Trophoblast cell (in vitro differentiated cells and primary cell): ENCODE measurements at regions not wholly inside any gene's neighbourhood (a gene's known extent, or its start where the extent isn't known, plus 50 kb on each side); places are given as distances from the start of the nearest gene placed in this dataset.
A peak's percentile ranks its signal among the peaks of the same experiment; 100 is the strongest.

Experiments used
- DNase-seq, 2 donors: peaks; one replicate each; pipeline ENCODE4 v3.0.0-alpha.2; 2016
- H2AFZ ChIP-seq: 2 replicates; pipeline ENCODE4 v1.6.1; 2013; ENCODE audit warnings: low read length, moderate library complexity, mild to moderate bottlenecking; ENCODE audit not compliant: insufficient read depth, poor library complexity
- H2AK5ac ChIP-seq: 2 replicates; pipeline ENCODE4 v1.6.1; 2013; ENCODE audit warnings: mild to moderate bottlenecking, low read length
- H2BK120ac ChIP-seq: 2 replicates; pipeline ENCODE4 v1.6.1; 2013; ENCODE audit warnings: low read length, mild to moderate bottlenecking, moderate library complexity; ENCODE audit not compliant: insufficient read depth, poor library complexity
- H2BK12ac ChIP-seq: 2 replicates; pipeline ENCODE4 v1.6.1; 2013; ENCODE audit warnings: mild to moderate bottlenecking, low read length, moderate library complexity
- H2BK5ac ChIP-seq: 2 replicates; pipeline ENCODE4 v1.6.1; 2013; ENCODE audit warnings: low read length, low read depth, moderate library complexity, mild to moderate bottlenecking; ENCODE audit not compliant: poor library complexity
- H3K14ac ChIP-seq: 2 replicates; pipeline ENCODE4 v1.6.1; 2013; ENCODE audit warnings: mild to moderate bottlenecking, low read length
- H3K18ac ChIP-seq: 2 replicates; pipeline ENCODE4 v1.6.1; 2013; ENCODE audit warnings: mild to moderate bottlenecking, low read length
- H3K23ac ChIP-seq: 2 replicates; pipeline ENCODE4 v1.6.1; 2013; ENCODE audit warnings: low read length
- H3K27ac ChIP-seq: 2 replicates; pipeline ENCODE4 v1.5.1; 2013; ENCODE audit warnings: low read depth, mild to moderate bottlenecking, inconsistent platforms, low read length, moderate library complexity
- H3K27me3 ChIP-seq: 2 replicates; pipeline ENCODE4 v1.6.1; 2013; ENCODE audit warnings: inconsistent platforms, mild to moderate bottlenecking, low read length, moderate library complexity; ENCODE audit not compliant: insufficient read depth
- H3K36me3 ChIP-seq, 2 experiments: 1 replicate in 1 of 2; 2 replicates in 1 of 2; pipeline ENCODE4 v1.6.1; 2013; ENCODE audit warnings: low read length in 2 of 2, mild to moderate bottlenecking in 2 of 2, moderate library complexity in 1 of 2; ENCODE audit not compliant: insufficient read depth in 2 of 2, control insufficient read depth in 1 of 2
- H3K4ac ChIP-seq: 2 replicates; pipeline ENCODE4 v1.6.1; 2013; ENCODE audit warnings: low read depth, mild to moderate bottlenecking, low read length, moderate library complexity
- H3K4me1 ChIP-seq, 2 experiments: 1 replicate in 1 of 2; 2 replicates in 1 of 2; pipeline ENCODE4 v1.6.1; 2013; ENCODE audit warnings: low read length in 2 of 2, mild to moderate bottlenecking in 2 of 2, moderate library complexity in 1 of 2; ENCODE audit not compliant: insufficient read depth in 2 of 2, control insufficient read depth in 1 of 2
- H3K4me2 ChIP-seq: 2 replicates; pipeline ENCODE4 v1.6.1; 2013; ENCODE audit warnings: inconsistent platforms, mild to moderate bottlenecking, low read length, moderate library complexity
- H3K4me3 ChIP-seq: 2 replicates; pipeline ENCODE4 v1.5.1; 2013; ENCODE audit warnings: mild to moderate bottlenecking, low read depth, low read length, inconsistent platforms
- H3K79me1 ChIP-seq: one replicate; pipeline ENCODE4 v1.6.1; 2013; ENCODE audit warnings: low read length
- H3K79me2 ChIP-seq: 2 replicates; pipeline ENCODE4 v1.6.1; 2013; ENCODE audit warnings: low read length, mild to moderate bottlenecking; ENCODE audit not compliant: control insufficient read depth, insufficient read depth, poor library complexity
- H3K9ac ChIP-seq: 2 replicates; pipeline ENCODE4 v1.6.1; 2013; ENCODE audit warnings: mild to moderate bottlenecking, low read length
- H3K9me3 ChIP-seq: 2 replicates; pipeline ENCODE4 v1.6.1; 2013; ENCODE audit warnings: low read depth, mild to moderate bottlenecking, control low read depth, inconsistent platforms, low read length; ENCODE audit not compliant: insufficient read depth
- H4K12ac ChIP-seq: 2 replicates; pipeline ENCODE4 v1.6.1; 2013; ENCODE audit warnings: low read depth, mild to moderate bottlenecking, low read length, moderate library complexity
- H4K8ac ChIP-seq: 2 replicates; pipeline ENCODE4 v1.6.1; 2013; ENCODE audit warnings: low read depth, mild to moderate bottlenecking, low read length, moderate library complexity
- H4K91ac ChIP-seq: one replicate; pipeline ENCODE4 v1.6.1; 2013; ENCODE audit warnings: low read depth, mild to moderate bottlenecking, low read length, moderate library complexity
- WGBS: extraction: QIAGEN DNeasy Blood & Tissue Kit; methylation state at CpG from one replicate; pipeline ENCODE4 v1.1.7; 2013; ENCODE audit warnings: missing lambda C conversion rate; ENCODE audit not compliant: insufficient read length, insufficient coverage; ENCODE audit errors: extremely low coverage; 5-methylcytosine and 5-hydroxymethylcytosine counted together

GRCh38 chr5:174526177-174526576 is 198.2 kb upstream of the MSX2 start:
- Histone ChIP-seq H3K14ac (no peak overlapping the region), H3K18ac (no peak overlapping the region), H3K79me1 (peaks cover 23% of the 10 kb centered on the region), H4K8ac (no peak overlapping the region), H3K4me3 (no peak overlapping the region), H3K9ac (no peak overlapping the region), H2AFZ (no peak overlapping the region), H3K27me3 (no peaks in the 10 kb centered on the region), H2BK12ac (peak overlapping the region; percentile 51), H4K91ac (peak overlapping the region; percentile 51), H2BK120ac (peak overlapping the region; percentile 2), H3K4me1 (peaks cover 0 to 3% of the 10 kb centered on the region in 2 experiments), H2BK5ac (no peak overlapping the region), H3K9me3 (no peaks in the 10 kb centered on the region), H3K27ac (no peak overlapping the region), H3K36me3 (no peaks in the 10 kb centered on the region), H3K23ac (no peak overlapping the region), H2AK5ac (peak overlapping the region; percentile 32), H3K4me2 (no peak overlapping the region), H3K4ac (no peak overlapping the region), H4K12ac (no peak overlapping the region), H3K79me2 (no peaks in the 10 kb centered on the region)
- no peak for DNase-seq
- WGBS: no CpG with 5 or more reads among the region's 4 CpGs

GRCh38 chr5:174527916-174528540 is 196.4 kb upstream of the MSX2 start:
- no CpG with 5 or more reads among the region's 11 CpGs for WGBS
- Histone ChIP-seq H2BK12ac (peak overlapping the region; percentile 7), H3K14ac (no peak overlapping the region), H4K8ac (no peak overlapping the region), H3K18ac (no peak overlapping the region), H3K79me2 (no peaks in the 10 kb centered on the region), H3K36me3 (no peaks in the 10 kb centered on the region), H3K9me3 (no peaks in the 10 kb centered on the region), H3K4me2 (no peak overlapping the region), H3K4ac (no peak overlapping the region), H3K79me1 (peaks cover 21% of the 10 kb centered on the region), H2AK5ac (peak overlapping the region; percentile 57), H4K12ac (no peak overlapping the region), H3K23ac (no peak overlapping the region), H2AFZ (no peak overlapping the region), H3K9ac (no peak overlapping the region), H2BK120ac (no peak overlapping the region), H4K91ac (peak overlapping the region; percentile 3), H3K4me3 (no peak overlapping the region), H2BK5ac (no peak overlapping the region), H3K4me1 (peaks cover 9 to 15% of the 10 kb centered on the region in 2 experiments), H3K27ac (no peak overlapping the region), H3K27me3 (no peaks in the 10 kb centered on the region)
- DNase-seq: no peak

- Histone ChIP-seq H3K9me3 (no peaks in the 10 kb centered on the region), H2BK120ac (peak overlapping the region; percentile 3), H3K27me3 (no peaks in the 10 kb centered on the region), H3K27ac (no peak overlapping the region), H2BK12ac (peak overlapping the region; percentile 53), H3K79me1 (peaks cover 20% of the 10 kb centered on the region), H4K8ac (no peak overlapping the region), H3K36me3 (no peaks in the 10 kb centered on the region), H4K91ac (no peak overlapping the region), H2AK5ac (no peak overlapping the region), H2AFZ (no peak overlapping the region), H2BK5ac (no peak overlapping the region), H3K79me2 (no peaks in the 10 kb centered on the region), H3K4me3 (no peak overlapping the region), H3K18ac (no peak overlapping the region), H3K14ac (no peak overlapping the region), H3K9ac (no peak overlapping the region), H4K12ac (no peak overlapping the region), H3K23ac (no peak overlapping the region), H3K4me1 (peaks cover 14 to 17% of the 10 kb centered on the region in 2 experiments), H3K4ac (no peak overlapping the region), H3K4me2 (no peak overlapping the region)
- WGBS: no CpG with 5 or more reads among the region's 6 CpGs
- peak in 1 of 2 donors; percentile 23 for DNase-seq
Observed at GRCh38 chr5:174528821-174529544, 195.4 kb upstream of the MSX2 start.

- no peaks in the 10 kb centered on the region for H3K36me3 ChIP-seq
- peak overlapping the region; percentile 11 for H2BK120ac ChIP-seq
- H2BK12ac ChIP-seq: no peak overlapping the region
- peak; percentile 22 to 54 for DNase-seq
- peaks cover 15 to 17% of the 10 kb centered on the region in 2 experiments for H3K4me1 ChIP-seq
- H3K4ac ChIP-seq: no peak overlapping the region
- H3K79me2 ChIP-seq: no peaks in the 10 kb centered on the region
- no peak overlapping the region for H3K4me3 ChIP-seq
- no peak overlapping the region for H4K12ac ChIP-seq
- no peak overlapping the region for H3K9ac ChIP-seq
- H3K14ac ChIP-seq: no peak overlapping the region
- no peak overlapping the region for H4K8ac ChIP-seq
- no peaks in the 10 kb centered on the region for H3K27me3 ChIP-seq
- H2AFZ ChIP-seq: no peak overlapping the region
- no peak overlapping the region for H3K27ac ChIP-seq
- H4K91ac ChIP-seq: peak overlapping the region; percentile 15
- H3K18ac ChIP-seq: no peak overlapping the region
- no peaks in the 10 kb centered on the region for H3K9me3 ChIP-seq
- H2BK5ac ChIP-seq: no peak overlapping the region
- peaks cover 23% of the 10 kb centered on the region for H3K79me1 ChIP-seq
- no peak overlapping the region for H2AK5ac ChIP-seq
- no peak overlapping the region for H3K4me2 ChIP-seq
- H3K23ac ChIP-seq: no peak overlapping the region
- 100% methylated on average over 2 of the region's 9 CpGs for WGBS
Observed at GRCh38 chr5:174529925-174530681, 194.3 kb upstream of the MSX2 start.
